Loucy (cell line): ENCODE measurements at regions not wholly inside any gene's neighbourhood (a gene's known extent, or its start where the extent isn't known, plus 50 kb on each side); places are given as distances from the start of the nearest gene placed in this dataset.

Source experiments
- H2AFZ ChIP-seq: fragments of 200-600 bp; sonication (generic); 2 replicates; pipeline ENCODE4 v1.6.0; 2016; ENCODE audit warnings: antibody characterized with exemption, mild to moderate bottlenecking, low read length, moderate library complexity
- H3F3A ChIP-seq: fragments of 200-600 bp; 2 replicates; pipeline ENCODE4 v1.6.0; 2016; ENCODE audit warnings: antibody characterized with exemption, low read depth, mild to moderate bottlenecking
- H3K27me3 ChIP-seq: fragments of 200-600 bp; sonication (generic); 2 replicates; pipeline ENCODE4 v1.6.1; 2014; ENCODE audit warnings: low read length, mild to moderate bottlenecking; ENCODE audit not compliant: insufficient read depth, poor library complexity, severe bottlenecking
- H3K36me3 ChIP-seq: fragments of 200-600 bp; sonication (generic); 2 replicates; pipeline ENCODE4 v1.6.1; 2016; ENCODE audit warnings: low read length; ENCODE audit not compliant: insufficient read depth
- H3K4me1 ChIP-seq: fragments of 200-600 bp; sonication (generic); 2 replicates; pipeline ENCODE4 v1.5.1; 2014; ENCODE audit warnings: low read length, mild to moderate bottlenecking; ENCODE audit not compliant: insufficient read depth, poor library complexity, severe bottlenecking
- H3K4me2 ChIP-seq: fragments of 200-600 bp; sonication (generic); 2 replicates; pipeline ENCODE4 v1.6.0; 2014; ENCODE audit warnings: antibody characterized with exemption, low read length, low read depth, mild to moderate bottlenecking; ENCODE audit not compliant: poor library complexity, severe bottlenecking
- H3K4me3 ChIP-seq: fragments of 200-600 bp; sonication (generic); 2 replicates; pipeline ENCODE4 v1.5.1; 2014; ENCODE audit warnings: low read length, mild to moderate bottlenecking, mixed read lengths; ENCODE audit not compliant: poor library complexity, severe bottlenecking
- H3K79me2 ChIP-seq: fragments of 200-600 bp; sonication (generic); 2 replicates; pipeline ENCODE4 v1.6.1; 2014; ENCODE audit warnings: low read length; ENCODE audit not compliant: insufficient read depth
- H3K9ac ChIP-seq: fragments of 200-600 bp; sonication (generic); 2 replicates; pipeline ENCODE4 v1.6.0; 2014; ENCODE audit warnings: mild to moderate bottlenecking, low read depth, low read length, moderate library complexity; ENCODE audit not compliant: poor library complexity, severe bottlenecking
- H3K9me2 ChIP-seq: fragments of 200-600 bp; sonication (generic); replicated peaks from 2 replicates; pipeline ENCODE4 v1.6.1; 2016; ENCODE audit warnings: low read depth, low read length, mixed read lengths
- H3K9me3 ChIP-seq: fragments of 200-600 bp; sonication (generic); 2 replicates; pipeline ENCODE4 v1.6.1; 2014; ENCODE audit warnings: mild to moderate bottlenecking, antibody characterized with exemption, low read length, low read depth; ENCODE audit not compliant: insufficient read depth
- H4K20me1 ChIP-seq: fragments of 200-600 bp; sonication (generic); 2 replicates; pipeline ENCODE4 v1.6.0; 2014; ENCODE audit warnings: antibody characterized with exemption, low read length, mild to moderate bottlenecking; ENCODE audit not compliant: insufficient read depth, poor library complexity, severe bottlenecking
- CTCF ChIP-seq: fragments of 200-600 bp; sonication (generic); conservative IDR thresholded peaks from 2 replicates; pipeline ENCODE4 v1.5.1; 2014; ENCODE audit warnings: mild to moderate bottlenecking, antibody characterized with exemption, low read length
- EZH2phosphoT487 ChIP-seq: fragments of 200-600 bp; IDR thresholded peaks from 2 replicates; pipeline ENCODE4 v1.6.1; 2018; ENCODE audit warnings: antibody characterized with exemption, mild to moderate bottlenecking, moderate library complexity, borderline replicate concordance

GRCh38 chr18:76643996-76644395 is 149.0 kb upstream of the ZNF516 start:
- Histone ChIP-seq H3K4me3 (no peak overlapping the region), H4K20me1 (no peaks in the 10 kb centered on the region), H3F3A (no peaks in the 10 kb centered on the region), H3K79me2 (no peaks in the 10 kb centered on the region), H3K4me2 (no peak overlapping the region), H3K9ac (no peak overlapping the region), H2AFZ (no peak overlapping the region), H3K9me3 (no peaks in the 10 kb centered on the region), H3K4me1 (no peaks in the 10 kb centered on the region), H3K27me3 (no peaks in the 10 kb centered on the region), H3K9me2 (no peaks in the 10 kb centered on the region), H3K36me3 (no peaks in the 10 kb centered on the region)
- TF ChIP-seq CTCF (no peak), EZH2phosphoT487 (no peak)

DNA sequence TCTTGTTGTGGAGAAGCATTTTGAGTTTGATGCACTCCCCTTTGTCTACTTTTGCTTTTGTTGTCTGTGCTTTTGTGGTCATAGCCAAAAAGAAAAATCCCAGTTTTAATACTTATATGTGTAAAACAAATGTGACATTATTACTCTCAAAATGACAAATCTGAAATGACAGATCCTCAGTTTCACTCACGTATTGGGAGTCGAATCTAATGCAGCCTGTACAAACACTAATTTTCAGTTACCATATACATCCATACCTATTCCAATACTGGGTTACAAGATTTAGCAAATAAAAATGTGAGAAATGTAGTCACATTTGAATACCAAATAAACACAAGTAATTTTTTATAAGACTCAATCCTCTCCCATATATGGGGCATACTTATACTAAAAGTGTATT is 148.2 kb upstream of the ZNF516 start:
- Histone ChIP-seq H3K27me3 (no peaks in the 10 kb centered on the region), H3K9me3 (no peaks in the 10 kb centered on the region), H4K20me1 (no peaks in the 10 kb centered on the region), H2AFZ (no peak overlapping the region), H3K4me1 (no peaks in the 10 kb centered on the region), H3K9me2 (no peaks in the 10 kb centered on the region), H3K79me2 (no peaks in the 10 kb centered on the region), H3K4me3 (no peak overlapping the region), H3F3A (no peaks in the 10 kb centered on the region), H3K4me2 (no peak overlapping the region), H3K36me3 (no peaks in the 10 kb centered on the region), H3K9ac (no peak overlapping the region)
- TF ChIP-seq CTCF (no peak), EZH2phosphoT487 (no peak)

DNA sequence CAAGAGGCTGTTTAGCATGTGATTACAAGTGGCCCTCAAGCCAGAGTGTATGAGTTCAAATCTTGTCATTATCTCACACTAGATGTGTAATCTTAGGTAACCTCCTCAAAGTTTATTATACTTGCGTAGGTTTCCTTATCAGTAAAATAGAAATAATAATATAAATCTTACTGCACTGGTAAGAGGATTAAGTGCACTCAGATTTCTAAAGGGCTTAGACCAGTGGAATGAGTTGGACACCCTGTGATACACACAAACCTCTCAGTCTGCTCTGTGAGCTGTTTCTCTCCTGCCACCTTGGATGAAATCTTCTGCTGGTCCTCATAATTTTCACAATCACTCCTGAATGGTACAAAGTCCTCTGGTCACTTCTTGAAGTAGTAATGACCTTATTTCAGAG is 145.4 kb upstream of the ZNF516 start:
- Histone ChIP-seq H3K36me3 (no peaks in the 10 kb centered on the region), H2AFZ (no peak overlapping the region), H3K4me1 (no peaks in the 10 kb centered on the region), H4K20me1 (no peaks in the 10 kb centered on the region), H3K4me3 (no peak overlapping the region), H3K9me3 (no peaks in the 10 kb centered on the region), H3K27me3 (no peaks in the 10 kb centered on the region), H3K79me2 (no peaks in the 10 kb centered on the region), H3K9me2 (no peaks in the 10 kb centered on the region), H3K4me2 (no peak overlapping the region), H3K9ac (no peak overlapping the region), H3F3A (no peaks in the 10 kb centered on the region)
- TF ChIP-seq CTCF (no peak), EZH2phosphoT487 (no peak)
